Smooth muscle cell of the brain vasculature (primary cell): ENCODE measurements at regions not wholly inside any gene's neighbourhood (a gene's known extent, or its start where the extent isn't known, plus 50 kb on each side); places are given as distances from the start of the nearest gene placed in this dataset.
"Not testable (repeated sequence)": the region's sequence is repeated elsewhere in the genome, so short reads cannot be mapped to it uniquely, and the experiment has no call there.

ENCODE experiments used
- DNase-seq: peaks from one replicate; pipeline ENCODE4 v3.0.0-alpha.2; 2012; ENCODE audit warnings: low read depth, low spot score

GRCh38 chr5:40354171-40354570 lies 325.5 kb upstream of the PTGER4 start:
- DNase-seq = no peak

- no peak for DNase-seq
These were observed 326.3 kb upstream of the PTGER4 start for GRCh38 chr5:40353442-40353841.

GRCh38 chr5:40347981-40348725 lies 331.6 kb upstream of the PTGER4 start:
- no peak for DNase-seq

GRCh38 chr5:40346901-40347300 lies 332.8 kb upstream of the PTGER4 start:
- no peak for DNase-seq

- DNase-seq = not testable (repeated sequence)
These were observed 341.3 kb upstream of the PTGER4 start for GRCh38 chr5:40338434-40338833.

GRCh38 chr5:40334242-40334635 lies 345.5 kb upstream of the PTGER4 start:
- DNase-seq = no peak

GRCh38 chr5:40333459-40334241 lies 346.1 kb upstream of the PTGER4 start:
- no peak for DNase-seq

- no peak for DNase-seq
These were observed 346.7 kb upstream of the PTGER4 start for GRCh38 chr5:40332970-40333369.

GRCh38 chr5:40331616-40332015 lies 348.1 kb upstream of the PTGER4 start:
- no peak for DNase-seq

- DNase-seq = no peak
These were observed 358.2 kb upstream of the PTGER4 start for GRCh38 chr5:40321514-40321913.

GRCh38 chr5:40318395-40318794 lies 361.3 kb upstream of the PTGER4 start:
- DNase-seq = no peak

GRCh38 chr5:40317023-40317422 lies 362.7 kb upstream of the PTGER4 start:
- DNase-seq = no peak

GRCh38 chr5:40315126-40315525 lies 364.6 kb upstream of the PTGER4 start:
- no peak for DNase-seq

- DNase-seq = no peak
These were observed 365.4 kb upstream of the PTGER4 start for GRCh38 chr5:40314275-40314674.

- DNase-seq = no peak
These were observed 367.5 kb upstream of the PTGER4 start for GRCh38 chr5:40312205-40312604.

- no peak for DNase-seq
These were observed 369.9 kb upstream of the PTGER4 start for GRCh38 chr5:40309851-40310250.

- DNase-seq = no peak
These were observed 370.8 kb upstream of the PTGER4 start for GRCh38 chr5:40308867-40309266.

GRCh38 chr5:40307920-40308319 lies 371.8 kb upstream of the PTGER4 start:
- DNase-seq = no peak

- DNase-seq = no peak
These were observed 372.7 kb upstream of the PTGER4 start for GRCh38 chr5:40306869-40307487.

GRCh38 chr5:40292006-40292405 lies 387.7 kb upstream of the PTGER4 start:
- DNase-seq = no peak

GRCh38 chr5:40291338-40291737 lies 388.4 kb upstream of the PTGER4 start:
- no peak for DNase-seq

- no peak for DNase-seq
These were observed 390.8 kb upstream of the PTGER4 start for GRCh38 chr5:40288800-40289485.
